Suprapubic skin (tissue), 3 donors: ENCODE measurements at regions not wholly inside any gene's neighbourhood (a gene's known extent, or its start where the extent isn't known, plus 50 kb on each side); places are given as distances from the start of the nearest gene placed in this dataset.

ENCODE experiments used
- CTCF ChIP-seq, 2 donors: fragments of 200-600 bp in 1 of 2; fragments of 450-650 bp in 1 of 2; sonication (generic) in 1 of 2; IDR thresholded peaks; one replicate each; pipeline ENCODE4 v1.5.1; 2016 to 2019; ENCODE audit warnings: antibody characterized with exemption in 2 of 2, mild to moderate bottlenecking in 1 of 2, moderate library complexity in 1 of 2
- POLR2A ChIP-seq, 2 donors: fragments of 450-650 bp; IDR thresholded peaks; one replicate each; pipeline ENCODE4 v1.6.1; 2017; ENCODE audit warnings: antibody characterized with exemption in 2 of 2, mild to moderate bottlenecking in 2 of 2, moderate library complexity in 2 of 2

- TF ChIP-seq CTCF (IDR thresholded peaks at IDR 0.05) (no peak), POLR2A (IDR thresholded peaks at IDR 0.05) (no peak)
Measured at GRCh38 chr11:15526032-15526431, 411.3 kb downstream of the INSC start.
